ENCODE measurements at regions not wholly inside any gene's neighbourhood (a gene's known extent, or its start where the extent isn't known, plus 50 kb on each side); places are given as distances from the start of the nearest gene placed in this dataset.

DNA sequence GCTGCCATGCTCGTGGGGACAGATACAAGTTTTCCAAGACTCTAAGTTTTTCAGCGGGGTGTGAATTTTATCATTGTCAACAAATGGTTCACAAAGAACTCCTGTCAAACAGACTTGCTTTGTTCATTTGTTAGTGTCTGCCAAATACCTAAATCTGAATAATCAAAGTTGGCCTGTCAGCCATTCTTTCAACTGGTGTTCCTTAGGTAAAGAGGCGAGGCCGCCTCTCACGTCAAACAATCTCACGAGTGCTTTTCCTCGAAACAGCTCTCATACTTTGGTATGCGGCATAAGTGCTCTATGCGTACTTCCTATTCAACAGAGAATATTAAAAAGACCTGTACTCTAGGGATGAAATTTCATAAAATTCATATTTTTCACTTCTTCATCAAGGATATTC lies 51.4 kb upstream of the KANK4 start:
- POLR2A ChIA-PET: no interaction called here
- DNase-seq: no peak

DNA sequence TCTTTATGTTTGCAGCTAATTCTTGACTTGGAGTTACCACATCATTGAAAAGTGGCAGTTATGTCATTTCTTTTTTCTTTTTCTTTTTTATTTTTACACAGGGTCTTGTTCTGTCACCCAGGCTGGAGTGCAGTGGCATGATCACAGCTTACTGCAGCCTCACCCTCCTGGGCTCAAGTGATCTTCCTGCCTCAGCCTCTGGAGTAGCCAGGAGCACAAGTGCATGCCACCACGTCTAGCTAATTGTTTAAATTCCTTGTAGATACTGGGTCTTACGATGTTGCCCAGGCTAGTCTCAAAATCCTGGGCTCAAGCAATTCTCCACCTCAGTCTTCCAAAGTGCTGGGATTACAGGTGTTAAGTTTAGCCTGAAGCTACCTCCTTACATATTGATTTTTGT lies 52.1 kb upstream of the KANK4 start:
- Histone ChIP-seq H3K4me1 (ENCODE audit: control insufficient read depth in 2 of 2, insufficient read depth in 2 of 2, low read length in 2 of 2) (no peaks in the 10 kb centered on the region), H3K4me3 (ENCODE audit: control extremely low read depth in 1 of 5, extremely low read depth in 1 of 5, insufficient read depth in 1 of 5, low read depth in 2 of 5, low read length in 4 of 5) (no peak overlapping the region), H3K27me3 (replicated peaks in 1 of 4; ENCODE audit: control extremely low read depth in 1 of 4, control insufficient read depth in 3 of 4, insufficient read depth in 4 of 4, low read length in 3 of 4) (peaks cover 0 to 5% (median 0%) of the 10 kb centered on the region in 4 experiments), H3K4me2 (replicated peaks; ENCODE audit: low read depth, low read length, poor library complexity, severe bottlenecking) (no peak overlapping the region), H3K9me3 (ENCODE audit: control extremely low read depth in 1 of 3, control insufficient read depth in 2 of 3, insufficient read depth in 1 of 3, low read length in 2 of 3) (peaks cover 0 to 5% (median 0%) of the 10 kb centered on the region in 3 donors), H4K20me1 (ENCODE audit: control insufficient read depth, insufficient read depth, low read length, poor library complexity, severe bottlenecking) (no peaks in the 10 kb centered on the region), H3K27ac (ENCODE audit: low read length in 2 of 2) (no peak overlapping the region), H3K79me2 (ENCODE audit: control insufficient read depth, insufficient read depth, low read length) (no peaks in the 10 kb centered on the region), H3K36me3 (replicated peaks in 1 of 2; ENCODE audit: control extremely low read depth in 1 of 2, control insufficient read depth in 1 of 2, extremely low read depth in 1 of 2, insufficient read depth in 2 of 2, low read length in 1 of 2) (no peaks in the 10 kb centered on the region), H3K9ac (ENCODE audit: low read length) (no peak overlapping the region), H2AFZ (ENCODE audit: insufficient read depth, low read depth, low read length, poor library complexity, severe bottlenecking) (no peak overlapping the region)
- H3K27ac Mint-ChIP-seq: no peak overlapping the region
- 96% methylated on average over 2 of the region's 2 CpGs for WGBS (ENCODE audit: insufficient coverage)
- DNase-seq (no peak), ATAC-seq (ENCODE audit: low read depth) (no peak)
- ChIA-PET CTCF (no interaction called here), POLR2A (no interaction called here)
- H3K4me1 Mint-ChIP-seq: no peaks in the 10 kb centered on the region
- no peaks in the 10 kb centered on the region for H3K9me3 Mint-ChIP-seq (ENCODE audit: insufficient read depth)
- no peak for TF ChIP-seq EZH2 (IDR thresholded peaks at IDR 0.05; ENCODE audit: borderline replicate concordance, insufficient read depth, low read depth, low read length, poor library complexity, severe bottlenecking)
- TF ChIP-seq, protein P1, sequence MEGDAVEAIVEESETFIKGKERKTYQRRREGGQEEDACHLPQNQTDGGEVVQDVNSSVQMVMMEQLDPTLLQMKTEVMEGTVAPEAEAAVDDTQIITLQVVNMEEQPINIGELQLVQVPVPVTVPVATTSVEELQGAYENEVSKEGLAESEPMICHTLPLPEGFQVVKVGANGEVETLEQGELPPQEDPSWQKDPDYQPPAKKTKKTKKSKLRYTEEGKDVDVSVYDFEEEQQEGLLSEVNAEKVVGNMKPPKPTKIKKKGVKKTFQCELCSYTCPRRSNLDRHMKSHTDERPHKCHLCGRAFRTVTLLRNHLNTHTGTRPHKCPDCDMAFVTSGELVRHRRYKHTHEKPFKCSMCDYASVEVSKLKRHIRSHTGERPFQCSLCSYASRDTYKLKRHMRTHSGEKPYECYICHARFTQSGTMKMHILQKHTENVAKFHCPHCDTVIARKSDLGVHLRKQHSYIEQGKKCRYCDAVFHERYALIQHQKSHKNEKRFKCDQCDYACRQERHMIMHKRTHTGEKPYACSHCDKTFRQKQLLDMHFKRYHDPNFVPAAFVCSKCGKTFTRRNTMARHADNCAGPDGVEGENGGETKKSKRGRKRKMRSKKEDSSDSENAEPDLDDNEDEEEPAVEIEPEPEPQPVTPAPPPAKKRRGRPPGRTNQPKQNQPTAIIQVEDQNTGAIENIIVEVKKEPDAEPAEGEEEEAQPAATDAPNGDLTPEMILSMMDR (IDR thresholded peaks at IDR 0.05): no peak
- intact Hi-C loops (cut with micrococcal nuclease): no loop called here
- H3K27me3 Mint-ChIP-seq: peaks cover 6% of the 10 kb centered on the region
- H3K4me3 Mint-ChIP-seq: no peak overlapping the region

More for the DNA sequence above, 51.4 kb upstream of the KANK4 start:
- intact Hi-C loops (cut with micrococcal nuclease): no loop called here
- H4K20me1 ChIP-seq (ENCODE audit: control insufficient read depth, insufficient read depth, low read length, poor library complexity, severe bottlenecking): no peaks in the 10 kb centered on the region
- TF ChIP-seq, protein P1 (IDR thresholded peaks at IDR 0.05): no peak
- no peak for TF ChIP-seq EZH2 (IDR thresholded peaks at IDR 0.05; ENCODE audit: borderline replicate concordance, insufficient read depth, low read depth, low read length, poor library complexity, severe bottlenecking)
- no peak overlapping the region for H3K4me3 ChIP-seq (ENCODE audit: control extremely low read depth in 1 of 5, extremely low read depth in 1 of 5, insufficient read depth in 1 of 5, low read depth in 2 of 5, low read length in 4 of 5)
- no peak overlapping the region for H3K4me2 ChIP-seq (replicated peaks; ENCODE audit: low read depth, low read length, poor library complexity, severe bottlenecking)
- Mint-ChIP-seq H3K4me3 (no peak overlapping the region), H3K4me1 (no peaks in the 10 kb centered on the region), H3K27me3 (peaks cover 6% of the 10 kb centered on the region), H3K9me3 (ENCODE audit: insufficient read depth) (no peaks in the 10 kb centered on the region), H3K27ac (no peak overlapping the region)
- no peaks in the 10 kb centered on the region for H3K4me1 ChIP-seq (ENCODE audit: control insufficient read depth in 2 of 2, insufficient read depth in 2 of 2, low read length in 2 of 2)
- H3K36me3 ChIP-seq (replicated peaks in 1 of 2; ENCODE audit: control extremely low read depth in 1 of 2, control insufficient read depth in 1 of 2, extremely low read depth in 1 of 2, insufficient read depth in 2 of 2, low read length in 1 of 2): no peaks in the 10 kb centered on the region
- no peaks in the 10 kb centered on the region for H3K79me2 ChIP-seq (ENCODE audit: control insufficient read depth, insufficient read depth, low read length)
- no peak overlapping the region for H3K9ac ChIP-seq (ENCODE audit: low read length)
- ATAC-seq (ENCODE audit: low read depth): no peak
- peaks cover 0 to 5% (median 0%) of the 10 kb centered on the region in 3 donors for H3K9me3 ChIP-seq (ENCODE audit: control extremely low read depth in 1 of 3, control insufficient read depth in 2 of 3, insufficient read depth in 1 of 3, low read length in 2 of 3)
- CTCF ChIA-PET: no interaction called here
- peaks cover 0 to 5% (median 0%) of the 10 kb centered on the region in 4 experiments for H3K27me3 ChIP-seq (replicated peaks in 1 of 4; ENCODE audit: control extremely low read depth in 1 of 4, control insufficient read depth in 3 of 4, insufficient read depth in 4 of 4, low read length in 3 of 4)
- H3K27ac ChIP-seq (ENCODE audit: low read length in 2 of 2): no peak overlapping the region
- WGBS (ENCODE audit: insufficient coverage): 92% methylated on average over 7 of the region's 9 CpGs
- H2AFZ ChIP-seq (ENCODE audit: insufficient read depth, low read depth, low read length, poor library complexity, severe bottlenecking): no peak overlapping the region

Measured in B cell (primary cell).